ENCODE measurements at regions not wholly inside any gene's neighbourhood (a gene's known extent, or its start where the extent isn't known, plus 50 kb on each side); places are given as distances from the start of the nearest gene placed in this dataset.

GRCh38 chr13:109667056-109667455, 119.3 kb downstream of the IRS2 start:
- Mint-ChIP-seq H3K27ac (ENCODE audit: unreplicated experiment) (peak overlapping the region; percentile 82), H3K4me3 (ENCODE audit: unreplicated experiment) (no peak overlapping the region), H3K9me3 (ENCODE audit: unreplicated experiment) (peaks cover 2% of the 10 kb centered on the region), H3K27me3 (ENCODE audit: low read depth, unreplicated experiment) (no peaks in the 10 kb centered on the region), H3K4me1 (ENCODE audit: low read depth, unreplicated experiment) (peaks cover 15% of the 10 kb centered on the region), H3K36me3 (ENCODE audit: low read depth, unreplicated experiment) (no peaks in the 10 kb centered on the region)
- peak overlapping the region; percentile 66 for H3K4me2 ChIP-seq (ENCODE audit: low read length)
- TF ChIP-seq CTCF (IDR thresholded peaks at IDR 0.05; ENCODE audit: insufficient read depth, low read depth, low read length) (no peak), EZH2 (IDR thresholded peaks at IDR 0.05; ENCODE audit: insufficient read depth, low read length) (no peak)
- H3K79me2 ChIP-seq (ENCODE audit: insufficient read depth, low read length) = no peaks in the 10 kb centered on the region
- H2AFZ ChIP-seq (ENCODE audit: low read depth, low read length) = peak overlapping the region; percentile 44
- H3K9ac ChIP-seq (ENCODE audit: low read length) = no peak overlapping the region
- no peaks in the 10 kb centered on the region for H4K20me1 ChIP-seq (ENCODE audit: insufficient read depth, low read length)
- no peak overlapping the region for H3K27ac ChIP-seq (ENCODE audit: low read depth, low read length)
- peak; percentile 32 for FAIRE-seq
- no peak overlapping the region for H3K4me3 ChIP-seq (ENCODE audit: insufficient read depth, low read depth, low read length)
- H3K36me3 ChIP-seq (ENCODE audit: insufficient read depth, low read length) = no peaks in the 10 kb centered on the region
- no peaks in the 10 kb centered on the region for H3K9me3 ChIP-seq (ENCODE audit: insufficient read depth, low read depth, low read length)
- no peaks in the 10 kb centered on the region for H3K27me3 ChIP-seq (ENCODE audit: insufficient read depth, low read length)
- H3K4me1 ChIP-seq (ENCODE audit: insufficient read depth, low read length) = peaks cover 6% of the 10 kb centered on the region
- DNase-seq (ENCODE audit: low read depth) = peak; percentile 35

GRCh38 chr13:109666656-109667055, 119.7 kb downstream of the IRS2 start:
- Histone ChIP-seq H3K79me2 (ENCODE audit: insufficient read depth, low read length) (no peaks in the 10 kb centered on the region), H3K4me1 (ENCODE audit: insufficient read depth, low read length) (peaks cover 6% of the 10 kb centered on the region), H3K9ac (ENCODE audit: low read length) (no peak overlapping the region), H3K4me3 (ENCODE audit: insufficient read depth, low read depth, low read length) (no peak overlapping the region), H3K27ac (ENCODE audit: low read depth, low read length) (no peak overlapping the region), H3K36me3 (ENCODE audit: insufficient read depth, low read length) (no peaks in the 10 kb centered on the region), H4K20me1 (ENCODE audit: insufficient read depth, low read length) (no peaks in the 10 kb centered on the region), H3K4me2 (ENCODE audit: low read length) (peak overlapping the region; percentile 66), H2AFZ (ENCODE audit: low read depth, low read length) (no peak overlapping the region), H3K9me3 (ENCODE audit: insufficient read depth, low read depth, low read length) (no peaks in the 10 kb centered on the region), H3K27me3 (ENCODE audit: insufficient read depth, low read length) (no peaks in the 10 kb centered on the region)
- FAIRE-seq = no peak
- Mint-ChIP-seq H3K9me3 (ENCODE audit: unreplicated experiment) (peaks cover 4% of the 10 kb centered on the region), H3K27ac (ENCODE audit: unreplicated experiment) (peak overlapping the region; percentile 82), H3K36me3 (ENCODE audit: low read depth, unreplicated experiment) (no peaks in the 10 kb centered on the region), H3K27me3 (ENCODE audit: low read depth, unreplicated experiment) (peaks cover 3% of the 10 kb centered on the region), H3K4me3 (ENCODE audit: unreplicated experiment) (no peak overlapping the region), H3K4me1 (ENCODE audit: low read depth, unreplicated experiment) (peaks cover 15% of the 10 kb centered on the region)
- peak; percentile 8 for DNase-seq (ENCODE audit: low read depth)
- TF ChIP-seq EZH2 (IDR thresholded peaks at IDR 0.05; ENCODE audit: insufficient read depth, low read length) = no peak
- no peak for TF ChIP-seq CTCF (IDR thresholded peaks at IDR 0.05; ENCODE audit: insufficient read depth, low read depth, low read length)

GRCh38 chr13:109665781-109666249, 120.6 kb downstream of the IRS2 start:
- H3K27ac ChIP-seq (ENCODE audit: low read depth, low read length) = no peak overlapping the region
- Mint-ChIP-seq H3K27ac (ENCODE audit: unreplicated experiment) (no peak overlapping the region), H3K27me3 (ENCODE audit: low read depth, unreplicated experiment) (peaks cover 5% of the 10 kb centered on the region), H3K4me3 (ENCODE audit: unreplicated experiment) (no peak overlapping the region), H3K36me3 (ENCODE audit: low read depth, unreplicated experiment) (peaks cover 1% of the 10 kb centered on the region), H3K9me3 (ENCODE audit: unreplicated experiment) (peaks cover 4% of the 10 kb centered on the region), H3K4me1 (ENCODE audit: low read depth, unreplicated experiment) (peaks cover 15% of the 10 kb centered on the region)
- TF ChIP-seq CTCF (IDR thresholded peaks at IDR 0.05; ENCODE audit: insufficient read depth, low read depth, low read length) (no peak), EZH2 (IDR thresholded peaks at IDR 0.05; ENCODE audit: insufficient read depth, low read length) (no peak)
- peak overlapping the region; percentile 44 for H3K4me2 ChIP-seq (ENCODE audit: low read length)
- H3K4me1 ChIP-seq (ENCODE audit: insufficient read depth, low read length) = peaks cover 6% of the 10 kb centered on the region
- no peaks in the 10 kb centered on the region for H3K36me3 ChIP-seq (ENCODE audit: insufficient read depth, low read length)
- peak; percentile 5 for DNase-seq (ENCODE audit: low read depth)
- no peak overlapping the region for H2AFZ ChIP-seq (ENCODE audit: low read depth, low read length)
- no peaks in the 10 kb centered on the region for H3K79me2 ChIP-seq (ENCODE audit: insufficient read depth, low read length)
- no peaks in the 10 kb centered on the region for H3K27me3 ChIP-seq (ENCODE audit: insufficient read depth, low read length)
- no peak overlapping the region for H3K9ac ChIP-seq (ENCODE audit: low read length)
- no peaks in the 10 kb centered on the region for H4K20me1 ChIP-seq (ENCODE audit: insufficient read depth, low read length)
- H3K9me3 ChIP-seq (ENCODE audit: insufficient read depth, low read depth, low read length) = no peaks in the 10 kb centered on the region
- no peak for FAIRE-seq
- H3K4me3 ChIP-seq (ENCODE audit: insufficient read depth, low read depth, low read length) = no peak overlapping the region
